Kidney (tissue), 13 donors: ENCODE measurements at regions not wholly inside any gene's neighbourhood (a gene's known extent, or its start where the extent isn't known, plus 50 kb on each side); places are given as distances from the start of the nearest gene placed in this dataset.

Source experiments
- DNase-seq, 5 donors: peaks; one replicate each; pipeline ENCODE4 v3.0.0-alpha.2; 2013 to 2020
- FAIRE-seq: peaks from 2 replicates; lab custom pipeline; 2012; peaks lifted over from hg19 to GRCh38; lab: Jason Lieb, UNC
- H3K27ac ChIP-seq, 2 donors: one replicate each; pipeline ENCODE4 v1.7.0; 2013; ENCODE audit warnings: low read depth in 2 of 2, low read length in 2 of 2, inconsistent platforms in 1 of 2
- H3K27me3 ChIP-seq: one replicate; pipeline ENCODE4 v1.7.1; 2013; ENCODE audit warnings: low read length, inconsistent platforms; ENCODE audit not compliant: control insufficient read depth, insufficient read depth
- H3K36me3 ChIP-seq, 3 donors: one replicate each; pipeline versions ENCODE4 v1.7.0 to v1.7.1; 2013; ENCODE audit warnings: low read length in 3 of 3, control low read depth in 1 of 3, inconsistent platforms in 1 of 3; ENCODE audit not compliant: insufficient read depth in 3 of 3, control insufficient read depth in 2 of 3
- H3K4me1 ChIP-seq, 3 donors: one replicate each; pipeline versions ENCODE4 v1.7.0 to v1.7.1; 2013; ENCODE audit warnings: low read length in 3 of 3, inconsistent platforms in 1 of 3, low read depth in 1 of 3; ENCODE audit not compliant: control insufficient read depth in 2 of 3, insufficient read depth in 2 of 3
- H3K4me3 ChIP-seq, 3 donors: one replicate each; pipeline versions ENCODE4 v1.7.0 to v1.8.1; 2013; ENCODE audit warnings: low read length in 3 of 3, control low read depth in 1 of 3, inconsistent platforms in 1 of 3
- H3K9ac ChIP-seq, 3 donors: one replicate each; pipeline versions ENCODE4 v1.7.0 to v1.7.1; 2013; ENCODE audit warnings: low read length in 3 of 3, control low read depth in 1 of 3, inconsistent platforms in 1 of 3
- H3K9me3 ChIP-seq, 3 donors: one replicate each; pipeline versions ENCODE4 v1.7.0 to v1.7.1; 2013; ENCODE audit warnings: low read length in 3 of 3, control low read depth in 1 of 3, inconsistent platforms in 1 of 3; ENCODE audit not compliant: control insufficient read depth in 2 of 3, insufficient read depth in 1 of 3
- intact Hi-C: fragments of 100-400 bp; cut with DNase I; formaldehyde crosslinking; loops from one replicate; pipeline ENCODE4 v1.11.1; 2022
- TF ChIP-seq, protein P1 (sequence below): IDR thresholded peaks from 3 replicates; pipeline ENCODE4 v1.5.1; 2012; ENCODE audit warnings: mild to moderate bottlenecking, moderate library complexity, borderline replicate concordance; ENCODE audit not compliant: insufficient read depth; ENCODE audit errors: extremely low read depth
- donor health status: control.
- donor health status: control.
- donor health status: control.
- donor health status: control.
- donor health status: control.
- donor health status: DM: yes; HTN: yes; CAD: no.
- donor health status: Normal renal cell carcinoma (clear cell type).

GRCh38 chr9:26326563-26326962 is 566.0 kb downstream of the CAAP1 start:
- TF ChIP-seq, protein P1, sequence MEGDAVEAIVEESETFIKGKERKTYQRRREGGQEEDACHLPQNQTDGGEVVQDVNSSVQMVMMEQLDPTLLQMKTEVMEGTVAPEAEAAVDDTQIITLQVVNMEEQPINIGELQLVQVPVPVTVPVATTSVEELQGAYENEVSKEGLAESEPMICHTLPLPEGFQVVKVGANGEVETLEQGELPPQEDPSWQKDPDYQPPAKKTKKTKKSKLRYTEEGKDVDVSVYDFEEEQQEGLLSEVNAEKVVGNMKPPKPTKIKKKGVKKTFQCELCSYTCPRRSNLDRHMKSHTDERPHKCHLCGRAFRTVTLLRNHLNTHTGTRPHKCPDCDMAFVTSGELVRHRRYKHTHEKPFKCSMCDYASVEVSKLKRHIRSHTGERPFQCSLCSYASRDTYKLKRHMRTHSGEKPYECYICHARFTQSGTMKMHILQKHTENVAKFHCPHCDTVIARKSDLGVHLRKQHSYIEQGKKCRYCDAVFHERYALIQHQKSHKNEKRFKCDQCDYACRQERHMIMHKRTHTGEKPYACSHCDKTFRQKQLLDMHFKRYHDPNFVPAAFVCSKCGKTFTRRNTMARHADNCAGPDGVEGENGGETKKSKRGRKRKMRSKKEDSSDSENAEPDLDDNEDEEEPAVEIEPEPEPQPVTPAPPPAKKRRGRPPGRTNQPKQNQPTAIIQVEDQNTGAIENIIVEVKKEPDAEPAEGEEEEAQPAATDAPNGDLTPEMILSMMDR, result peak; percentile 78
- Histone ChIP-seq H3K27ac (no peak overlapping the region), H3K4me1 (peaks cover 0 to 3% (median 0%) of the 10 kb centered on the region in 3 donors), H3K9ac (no peak overlapping the region), H3K4me3 (no peak overlapping the region), H3K9me3 (no peaks in the 10 kb centered on the region), H3K36me3 (no peaks in the 10 kb centered on the region), H3K27me3 (no peaks in the 10 kb centered on the region)
- peak; percentile 19 for FAIRE-seq
- peak in 4 of 5 donors; percentile 57 to 83 (median 70) for DNase-seq
- intact Hi-C loops, result no loop called here

GRCh38 chr9:26325444-26325829 is 567.2 kb downstream of the CAAP1 start:
- Histone ChIP-seq H3K9me3 (no peaks in the 10 kb centered on the region), H3K4me1 (peaks cover 0 to 3% (median 0%) of the 10 kb centered on the region in 3 donors), H3K36me3 (no peaks in the 10 kb centered on the region), H3K4me3 (no peak overlapping the region), H3K27me3 (no peaks in the 10 kb centered on the region), H3K9ac (no peak overlapping the region), H3K27ac (no peak overlapping the region)
- DNase-seq, result no peak
- FAIRE-seq, result no peak
- TF ChIP-seq, protein P1, result no peak
- intact Hi-C loops, result no loop called here

GRCh38 chr9:26324786-26325443 is 567.7 kb downstream of the CAAP1 start:
- H3K27ac ChIP-seq, result no peak overlapping the region
- peaks cover 0 to 3% (median 0%) of the 10 kb centered on the region in 3 donors for H3K4me1 ChIP-seq
- intact Hi-C loops, result no loop called here
- TF ChIP-seq, protein P1, result no peak
- no peaks in the 10 kb centered on the region for H3K27me3 ChIP-seq
- FAIRE-seq (no peak), DNase-seq (peak in 3 of 5 donors; percentile 24 to 83 (median 49))
- H3K4me3 ChIP-seq, result no peak overlapping the region
- H3K9me3 ChIP-seq, result no peaks in the 10 kb centered on the region
- no peak overlapping the region for H3K9ac ChIP-seq
- no peaks in the 10 kb centered on the region for H3K36me3 ChIP-seq
